GM12892 (cell line): ENCODE measurements at regions not wholly inside any gene's neighbourhood (a gene's known extent, or its start where the extent isn't known, plus 50 kb on each side); places are given as distances from the start of the nearest gene placed in this dataset.

ENCODE experiments used
- POLR2A ChIP-seq: IDR thresholded peaks from 2 replicates; pipeline ENCODE4 v1.6.1; 2011; ENCODE audit warnings: low read depth, low read length, control low read depth
- POLR2AphosphoS5 ChIP-seq: IDR thresholded peaks from 2 replicates; pipeline ENCODE4 v1.6.1; 2011; ENCODE audit warnings: low read depth, low read length, control low read depth
- TAF1 ChIP-seq: IDR thresholded peaks from 2 replicates; pipeline ENCODE4 v1.6.1; 2011; ENCODE audit warnings: low read depth, mild to moderate bottlenecking, control low read depth, low read length, borderline replicate concordance

- no peak for TF ChIP-seq TAF1
- no peak for TF ChIP-seq POLR2A
- TF ChIP-seq POLR2AphosphoS5, result no peak
Measured at GRCh38 chr2:11048335-11049008, 106.8 kb upstream of the SLC66A3 start.
